ENCODE measurements at regions not wholly inside any gene's neighbourhood (a gene's known extent, or its start where the extent isn't known, plus 50 kb on each side); places are given as distances from the start of the nearest gene placed in this dataset.

- DNase-seq (ENCODE audit: low read depth), result no peak
- no peak overlapping the region for H3K4me3 ChIP-seq (ENCODE audit: low read depth, low read length)
- TF ChIP-seq CTCF (IDR thresholded peaks at IDR 0.05; ENCODE audit: control insufficient read depth, extremely low read depth, insufficient read depth), result no peak
These were observed 119.5 kb downstream of the MTX3 start for GRCh38 chr5:79871364-79872120.

GRCh38 chr5:79868163-79868670 is 122.8 kb downstream of the MTX3 start:
- DNase-seq (ENCODE audit: low read depth), result no peak
- H3K4me3 ChIP-seq (ENCODE audit: low read depth, low read length), result no peak overlapping the region
- TF ChIP-seq CTCF (IDR thresholded peaks at IDR 0.05; ENCODE audit: control insufficient read depth, extremely low read depth, insufficient read depth), result no peak

GRCh38 chr5:79865579-79865978 is 125.5 kb downstream of the MTX3 start:
- no peak for TF ChIP-seq CTCF (IDR thresholded peaks at IDR 0.05; ENCODE audit: control insufficient read depth, extremely low read depth, insufficient read depth)
- H3K4me3 ChIP-seq (ENCODE audit: low read depth, low read length), result no peak overlapping the region
- DNase-seq (ENCODE audit: low read depth), result no peak

GRCh38 chr5:79864364-79864763 is 126.7 kb downstream of the MTX3 start:
- no peak overlapping the region for H3K4me3 ChIP-seq (ENCODE audit: low read depth, low read length)
- no peak for TF ChIP-seq CTCF (IDR thresholded peaks at IDR 0.05; ENCODE audit: control insufficient read depth, extremely low read depth, insufficient read depth)
- DNase-seq (ENCODE audit: low read depth), result no peak

- no peak for TF ChIP-seq CTCF (IDR thresholded peaks at IDR 0.05; ENCODE audit: control insufficient read depth, extremely low read depth, insufficient read depth)
These were observed 131.5 kb downstream of the MTX3 start for GRCh38 chr5:79859588-79859987.

GRCh38 chr5:79858410-79858723 is 132.7 kb downstream of the MTX3 start:
- no peak overlapping the region for H3K4me3 ChIP-seq (ENCODE audit: low read depth, low read length)
- DNase-seq (ENCODE audit: low read depth), result no peak
- TF ChIP-seq CTCF (IDR thresholded peaks at IDR 0.05; ENCODE audit: control insufficient read depth, extremely low read depth, insufficient read depth), result no peak

More at GRCh38 chr5:79859588-79859987, 131.5 kb downstream of the MTX3 start:
- no peak overlapping the region for H3K4me3 ChIP-seq (ENCODE audit: low read depth, low read length)
- DNase-seq (ENCODE audit: low read depth), result no peak
